Stomach (tissue), 4 donors: ENCODE measurements at regions not wholly inside any gene's neighbourhood (a gene's known extent, or its start where the extent isn't known, plus 50 kb on each side); places are given as distances from the start of the nearest gene placed in this dataset.

ENCODE experiments used
- CTCF ChIP-seq, 7 experiments: fragments of 450-650 bp in 4 of 7; fragments of 200-600 bp in 3 of 7; sonication (generic) in 3 of 7; IDR thresholded peaks; one replicate each; pipeline ENCODE4 v1.5.1; 2016 to 2019; ENCODE audit warnings: antibody characterized with exemption in 7 of 7, control low read depth in 2 of 7, mild to moderate bottlenecking in 1 of 7
- EP300 ChIP-seq: sonication (generic); formaldehyde crosslinking; IDR thresholded peaks from one replicate; pipeline ENCODE4 v1.6.1; 2017; ENCODE audit warnings: antibody characterized with exemption
- POLR2A ChIP-seq, 4 donors: fragments of 450-650 bp; IDR thresholded peaks; one replicate each; pipeline ENCODE4 v1.6.1; 2016; ENCODE audit warnings: antibody characterized with exemption in 4 of 4, control low read depth in 2 of 4, mild to moderate bottlenecking in 1 of 4, moderate library complexity in 1 of 4
- POLR2AphosphoS5 ChIP-seq, 3 donors: sonication (generic); formaldehyde crosslinking; IDR thresholded peaks; one replicate each; pipeline ENCODE4 v1.6.1; 2016; ENCODE audit warnings: antibody characterized with exemption in 3 of 3

GRCh38 chr11:134800826-134801225 is 388.8 kb upstream of the B3GAT1 start:
- TF ChIP-seq CTCF (IDR thresholded peaks at IDR 0.05) (no peak), POLR2AphosphoS5 (IDR thresholded peaks at IDR 0.05) (no peak), POLR2A (IDR thresholded peaks at IDR 0.05) (no peak), EP300 (no peak)
